PC-9 (cell line): ENCODE measurements at regions not wholly inside any gene's neighbourhood (a gene's known extent, or its start where the extent isn't known, plus 50 kb on each side); places are given as distances from the start of the nearest gene placed in this dataset.

Experiments
- CTCF ChIP-seq: fragments of 200-600 bp; sonication (generic); conservative IDR thresholded peaks from 2 replicates; pipeline ENCODE4 v1.6.1; 2017; ENCODE audit warnings: mixed run types, antibody characterized with exemption, mild to moderate bottlenecking, moderate library complexity
- EZH2 ChIP-seq: fragments of 200-600 bp; sonication (generic); IDR thresholded peaks from 2 replicates; pipeline ENCODE4 v1.8.0; 2017; ENCODE audit warnings: antibody characterized with exemption, low read depth

GRCh38 chr1:219686171-219686570, 73.3 kb upstream of the ZC3H11B start:
- TF ChIP-seq CTCF (no peak), EZH2 (no peak)
